Islet precursor cell (in vitro differentiated cells): ENCODE measurements at regions not wholly inside any gene's neighbourhood (a gene's known extent, or its start where the extent isn't known, plus 50 kb on each side); places are given as distances from the start of the nearest gene placed in this dataset.

ENCODE experiments used
- DNase-seq: peaks from one replicate; pipeline ENCODE4 v3.0.0-alpha.2; 2018

DNA sequence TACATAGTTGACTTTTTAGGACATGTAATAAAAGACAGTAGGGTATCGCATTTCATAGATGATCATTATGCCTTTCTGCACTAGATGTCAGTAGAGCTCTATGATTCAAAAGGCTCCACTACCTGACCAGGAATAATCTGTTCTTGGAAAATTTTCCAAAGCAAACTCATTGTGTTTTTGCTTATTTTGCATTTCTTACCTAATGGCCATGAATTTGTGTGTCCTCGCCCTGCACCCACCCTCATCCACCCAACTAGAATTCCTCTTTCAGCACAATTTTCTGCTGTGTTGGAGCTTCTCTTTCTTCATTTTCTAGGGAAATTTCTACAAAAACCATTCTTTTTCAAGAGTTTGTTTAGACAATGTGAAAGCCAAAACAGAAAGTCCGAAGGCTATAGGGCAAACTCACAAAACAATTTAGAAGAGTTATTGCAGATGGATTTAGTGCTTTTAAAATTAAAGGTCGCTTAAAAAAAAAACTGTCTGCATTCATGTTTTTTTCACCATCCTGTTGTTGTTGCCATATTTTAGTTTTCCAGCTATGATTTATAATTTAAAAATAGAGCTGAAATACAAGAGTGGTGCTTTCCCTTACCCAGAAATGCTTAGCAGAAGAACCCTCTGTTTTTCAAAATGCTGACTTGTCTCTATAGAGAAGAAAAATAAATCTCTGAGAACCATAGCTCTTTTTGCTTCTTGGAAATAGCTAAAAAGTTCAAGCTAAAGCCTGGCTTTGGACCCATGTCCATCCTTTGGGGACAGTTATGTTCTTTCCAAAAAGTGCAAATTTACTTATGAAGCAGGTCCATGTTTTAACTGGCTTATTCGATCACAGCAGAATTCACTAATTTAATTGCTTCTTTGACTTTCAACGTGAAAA, 183.7 kb downstream of the SPATA18 start:
- no peak for DNase-seq

GRCh38 chr4:52235552-52236201, 184.6 kb downstream of the SPATA18 start:
- no peak for DNase-seq

DNA sequence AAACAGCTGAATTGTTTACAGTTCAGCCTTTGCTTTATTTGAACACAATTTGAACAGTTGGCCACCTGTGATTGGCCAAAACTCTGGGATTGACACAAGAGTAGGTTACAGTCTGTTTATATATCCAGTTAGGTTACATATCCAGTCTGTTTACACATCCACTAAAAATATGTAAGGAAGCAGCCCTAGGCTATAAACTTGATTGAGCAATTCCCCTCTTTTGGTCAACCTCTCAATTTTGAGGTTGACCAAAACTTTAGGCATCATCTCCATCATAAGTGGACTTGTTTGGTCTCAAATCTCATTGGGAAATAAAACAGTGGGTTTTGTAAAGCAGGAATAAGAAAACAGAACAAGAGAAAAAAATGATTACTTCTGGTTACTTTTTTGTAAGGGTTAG, 190.8 kb downstream of the SPATA18 start:
- DNase-seq, result no peak

DNA sequence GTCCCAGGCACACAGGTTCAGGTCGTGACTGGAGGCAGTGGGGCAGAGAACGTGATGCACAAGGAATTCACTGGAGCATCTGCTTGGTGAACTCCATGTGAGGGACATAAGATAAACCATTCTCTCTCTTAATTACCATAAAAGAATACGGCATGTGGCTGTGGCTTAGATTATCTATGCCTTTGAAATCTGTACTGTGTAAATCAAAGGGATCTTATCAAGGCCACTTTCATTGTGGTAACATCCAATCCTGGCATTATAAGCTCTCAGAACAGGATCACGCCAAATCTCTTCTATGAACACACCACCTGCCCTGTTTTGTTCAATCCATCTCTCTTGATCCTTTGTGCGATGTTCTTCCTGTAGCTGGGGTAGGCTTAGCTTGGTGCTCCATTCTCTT, 192.3 kb downstream of the SPATA18 start:
- no peak for DNase-seq

DNA sequence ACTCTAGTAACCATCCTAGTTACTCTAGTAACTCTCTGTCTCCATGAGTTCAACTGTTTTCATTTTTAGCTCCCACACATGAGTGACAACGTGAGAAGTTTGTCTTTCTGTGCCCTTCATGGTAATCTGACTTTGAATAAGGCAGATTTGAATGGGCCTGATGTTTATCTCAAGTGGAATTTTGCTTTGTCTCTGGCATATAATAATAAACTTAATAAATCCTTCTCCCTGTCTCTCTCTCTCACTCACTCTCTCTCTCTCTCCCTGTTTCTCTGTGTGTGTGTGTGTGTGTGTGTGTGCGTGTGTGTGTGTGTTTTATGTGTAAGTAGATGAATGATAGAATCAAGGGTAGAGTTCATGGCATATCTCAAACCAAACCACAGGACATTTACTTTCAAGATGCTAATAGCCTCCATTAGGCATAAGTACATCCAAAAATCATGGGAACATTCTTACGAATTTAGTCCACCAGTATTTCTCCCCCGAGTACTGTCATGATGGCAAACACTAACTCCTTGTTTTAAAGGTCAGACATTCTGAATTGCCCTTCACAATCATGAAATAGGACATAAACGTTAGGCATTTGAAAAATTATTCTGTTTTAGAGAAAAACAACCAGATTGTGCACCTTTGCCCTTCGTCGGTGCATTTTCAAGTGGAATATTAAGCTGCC, 193.1 kb downstream of the SPATA18 start:
- no peak for DNase-seq

- DNase-seq, result no peak
Measured at GRCh38 chr4:52244848-52245247, 193.7 kb downstream of the SPATA18 start.

DNA sequence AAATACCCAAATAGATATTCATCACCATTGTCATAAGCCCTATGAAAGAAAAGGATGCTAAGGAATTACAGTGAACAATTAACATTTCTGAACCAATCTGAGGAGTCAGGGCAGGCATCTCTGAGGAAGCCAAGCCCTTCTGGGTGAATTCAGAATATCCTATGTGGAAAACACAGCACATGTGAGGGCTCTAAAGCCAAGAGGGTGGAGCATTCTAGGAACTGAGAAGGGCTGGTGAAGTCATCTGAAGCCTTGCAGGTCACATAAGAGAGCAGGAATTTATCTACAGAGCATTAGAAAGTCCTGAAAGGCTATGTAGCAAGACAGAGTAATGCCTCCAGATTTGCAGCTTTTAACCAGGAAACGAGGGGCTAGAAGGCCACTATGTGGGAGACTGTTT, 195.7 kb downstream of the SPATA18 start:
- DNase-seq, result no peak

DNA sequence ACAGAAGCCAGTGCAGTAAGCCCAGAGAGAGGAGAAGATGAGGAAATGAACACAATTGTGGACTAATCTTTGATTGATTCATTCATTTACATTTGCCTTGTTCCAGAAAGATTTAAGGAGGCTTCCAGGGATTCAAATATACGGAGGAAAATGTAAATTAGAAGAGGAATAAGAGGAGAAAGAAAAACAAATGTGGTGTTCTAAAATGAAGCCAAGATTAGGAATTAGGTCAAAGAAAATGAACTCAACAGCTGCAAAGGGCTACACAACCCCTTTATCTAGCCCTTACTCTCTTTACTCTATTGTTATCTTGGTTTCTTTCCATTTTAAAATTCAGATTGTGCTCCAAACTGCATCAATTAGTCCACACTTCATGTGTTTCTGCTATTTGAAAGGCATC, 196.8 kb downstream of the SPATA18 start:
- no peak for DNase-seq

DNA sequence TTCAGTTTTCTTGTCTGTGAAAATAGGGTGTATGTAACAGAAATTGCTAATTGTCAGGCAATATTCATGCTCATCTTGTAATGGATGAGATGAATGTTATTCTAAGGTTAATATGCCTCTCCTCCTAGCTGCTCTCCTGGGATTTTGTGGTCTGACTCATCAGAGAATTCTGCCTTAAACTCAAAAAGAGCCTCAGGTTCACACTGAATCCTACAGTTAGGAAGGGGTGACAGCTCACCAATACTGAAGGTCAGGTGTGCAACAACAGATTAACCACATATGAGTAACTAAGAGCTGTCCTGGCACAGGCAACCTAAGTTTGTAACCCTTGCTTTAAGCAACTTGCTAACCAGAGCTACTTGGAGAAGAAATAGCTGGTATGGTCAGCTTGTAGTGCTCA, 197.7 kb downstream of the SPATA18 start:
- no peak for DNase-seq

DNA sequence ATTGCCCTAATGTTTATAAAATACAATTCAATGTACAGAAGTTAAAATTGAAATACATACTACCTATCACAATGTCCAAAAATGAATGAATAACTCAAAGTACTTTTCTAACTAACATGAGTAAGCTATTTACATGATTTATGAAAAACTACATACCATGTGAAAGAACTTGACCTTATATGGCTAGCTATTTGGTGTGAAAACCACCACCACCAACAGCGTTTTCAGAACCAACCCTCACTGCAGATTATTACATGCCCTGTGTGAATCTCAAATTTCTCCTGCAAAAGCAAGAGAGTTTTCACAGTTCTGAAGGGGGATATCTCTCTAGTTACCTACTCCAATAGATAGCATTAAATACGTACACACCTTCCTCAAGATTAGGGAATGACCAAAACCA, 198.5 kb downstream of the SPATA18 start:
- no peak for DNase-seq

- DNase-seq, result no peak
Measured at GRCh38 chr4:52250154-52250553, 199.1 kb downstream of the SPATA18 start.

DNA sequence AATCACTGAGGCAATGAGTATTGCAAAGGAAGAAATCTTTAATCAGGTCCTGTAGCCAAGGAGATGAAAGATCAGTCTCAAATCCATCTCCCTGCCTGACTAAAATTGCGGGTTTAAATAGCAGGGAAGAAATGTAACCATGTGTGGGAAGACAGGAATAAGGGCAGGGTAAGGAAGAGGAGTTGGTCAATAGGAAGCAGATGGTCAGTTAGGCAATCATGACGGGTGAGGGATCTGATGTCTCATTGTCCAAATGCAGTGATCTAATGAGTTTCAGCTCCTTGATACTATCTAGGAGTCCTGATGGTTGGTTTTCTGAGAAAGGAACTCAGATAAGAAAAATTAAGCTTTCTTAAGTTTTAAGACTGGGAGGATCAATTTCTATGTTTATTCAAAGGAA, 200.8 kb downstream of the SPATA18 start:
- no peak for DNase-seq

DNA sequence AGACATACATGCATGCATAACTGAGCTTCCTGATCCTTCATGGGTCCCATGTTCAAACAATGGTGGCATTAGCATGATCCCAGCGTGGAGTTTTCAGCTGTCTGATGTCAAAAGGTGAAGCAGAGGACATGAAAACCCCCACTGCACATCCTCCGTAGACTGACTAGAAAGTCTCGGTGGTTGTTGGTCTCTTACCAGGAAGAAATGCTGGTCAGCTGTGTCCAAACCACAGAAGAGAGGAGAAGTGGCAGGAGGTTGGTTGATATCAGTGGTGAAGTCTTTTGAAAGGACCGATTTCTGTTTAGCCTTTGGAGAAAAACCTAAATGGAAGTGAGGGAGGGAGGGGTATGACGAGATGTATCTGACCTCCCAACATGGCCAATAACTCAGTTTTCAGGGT, 201.9 kb downstream of the SPATA18 start:
- DNase-seq, result no peak

DNA sequence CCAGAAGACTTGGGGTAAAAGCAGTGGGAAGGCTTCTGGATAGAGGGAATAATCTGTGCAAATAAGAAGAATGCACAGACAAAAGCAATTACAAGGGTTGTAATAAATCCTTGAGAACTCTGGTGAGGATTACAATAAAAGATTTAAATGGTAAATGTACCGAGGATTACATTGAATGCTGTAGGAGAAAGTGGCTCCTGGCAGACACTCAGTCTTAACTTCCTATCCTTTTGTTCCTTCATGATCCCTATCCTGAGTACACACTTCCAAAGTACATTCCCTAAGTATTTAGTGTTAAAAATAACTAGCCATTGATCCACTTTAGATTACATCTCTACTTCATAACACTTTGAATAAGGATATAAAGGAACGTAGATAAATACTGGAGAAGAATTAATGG, 205.4 kb downstream of the SPATA18 start:
- DNase-seq, result no peak

DNA sequence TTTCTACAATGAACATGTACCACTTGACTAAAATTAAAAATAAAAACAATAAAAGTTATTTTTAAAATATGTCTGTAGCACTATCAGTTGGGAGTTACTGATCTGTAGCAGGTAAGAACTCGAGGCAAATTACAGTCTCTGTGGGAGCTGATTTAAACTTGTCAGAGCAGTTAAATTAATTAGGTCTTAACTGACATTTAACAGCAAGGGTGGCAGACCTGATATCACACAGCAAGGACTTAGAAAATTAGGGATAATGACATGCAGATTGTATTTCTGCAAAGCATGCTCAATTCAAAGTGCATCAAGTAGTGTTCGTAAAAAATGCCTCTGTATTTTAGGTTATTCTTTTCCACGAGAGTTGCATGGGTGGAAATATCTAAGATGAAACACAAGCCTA, 208.9 kb downstream of the SPATA18 start:
- DNase-seq, result no peak

- no peak for DNase-seq
Measured at GRCh38 chr4:52260514-52261210, 209.6 kb downstream of the SPATA18 start.

- DNase-seq, result no peak
Measured at GRCh38 chr4:52263607-52264006, 212.5 kb downstream of the SPATA18 start.

DNA sequence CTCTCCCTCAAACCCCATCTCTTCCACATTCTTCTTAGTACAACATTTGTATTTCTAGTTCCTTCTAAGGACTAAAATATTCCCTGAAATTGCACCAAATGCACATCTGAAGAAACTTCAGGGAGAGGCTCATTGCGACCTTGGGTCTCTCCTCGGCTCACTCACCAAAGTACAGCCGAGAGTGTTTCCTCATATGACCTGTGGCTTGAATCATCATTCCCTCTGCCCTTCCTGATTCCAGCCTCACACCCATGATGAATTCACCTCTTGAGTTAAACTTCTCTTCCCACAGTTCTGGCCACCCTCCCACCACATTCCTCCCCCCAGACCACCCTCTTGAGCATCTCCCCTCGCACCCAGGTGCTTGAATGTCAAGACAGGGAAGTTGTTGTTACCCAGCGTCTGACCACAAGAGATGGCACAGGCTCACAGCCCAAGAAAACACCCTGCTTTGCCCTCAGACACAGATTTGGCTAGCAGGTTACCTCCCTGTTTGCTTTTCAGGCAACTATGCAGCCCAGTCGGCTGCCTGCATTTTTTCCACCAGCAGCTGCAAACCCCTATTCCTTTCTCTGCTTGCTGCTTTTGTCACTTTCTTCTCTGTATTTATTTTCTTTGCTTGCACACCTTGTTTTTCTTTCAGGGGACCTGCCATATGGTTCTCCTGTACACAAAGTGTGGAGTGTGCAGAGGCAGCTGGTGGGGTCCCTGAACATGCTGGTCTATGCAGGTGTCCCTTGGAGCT, 214.8 kb downstream of the SPATA18 start:
- DNase-seq, result no peak

DNA sequence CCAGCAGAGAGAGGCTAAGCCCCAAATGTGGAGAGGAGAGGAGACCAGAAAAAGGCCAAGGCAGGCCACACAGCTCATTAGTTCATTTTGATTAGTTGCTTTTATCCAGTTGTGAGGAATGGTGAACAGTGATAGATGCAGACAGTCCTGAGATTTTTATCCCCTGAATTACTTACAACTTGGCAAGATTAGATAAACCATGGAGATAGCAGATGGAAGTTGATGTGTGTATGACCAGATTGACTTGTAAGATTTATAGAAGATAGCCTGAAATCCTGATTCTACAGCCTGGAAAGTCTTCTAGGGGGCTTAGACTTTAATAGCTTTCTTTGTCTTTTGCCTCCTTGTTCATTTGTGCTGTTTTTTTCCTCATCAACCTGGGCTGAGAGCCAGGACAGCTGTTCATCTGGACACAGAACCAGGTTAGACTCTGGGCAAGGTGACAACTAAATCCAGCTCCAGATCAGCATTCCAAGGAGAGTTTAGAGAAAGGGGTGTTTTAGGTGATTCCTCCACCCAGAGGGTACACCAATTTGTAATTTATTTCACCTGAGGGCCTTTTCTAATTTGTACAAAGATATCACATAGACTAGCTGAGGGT, 215.5 kb downstream of the SPATA18 start:
- DNase-seq, result no peak

- DNase-seq, result no peak
Measured at GRCh38 chr4:52269761-52270160, 218.7 kb downstream of the SPATA18 start.

DNA sequence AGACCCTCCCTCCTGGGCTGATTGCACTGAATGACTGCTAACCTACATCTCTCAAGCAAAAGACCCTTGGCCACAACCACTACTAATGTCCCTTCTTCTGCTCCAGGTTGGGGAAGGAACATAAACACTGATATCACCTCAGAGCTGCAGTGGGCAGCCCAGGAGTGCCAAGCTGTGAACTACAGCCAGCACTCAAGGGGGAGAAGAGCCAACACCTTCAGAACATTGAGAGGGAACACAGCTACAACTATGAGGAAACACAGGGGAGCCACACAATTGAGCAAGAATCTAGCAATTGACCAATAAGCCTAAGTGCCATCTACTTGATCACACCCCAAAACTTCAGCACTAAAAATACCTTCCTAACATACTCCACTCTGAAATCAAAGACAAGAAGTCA, 222.8 kb downstream of the SPATA18 start:
- DNase-seq, result no peak

DNA sequence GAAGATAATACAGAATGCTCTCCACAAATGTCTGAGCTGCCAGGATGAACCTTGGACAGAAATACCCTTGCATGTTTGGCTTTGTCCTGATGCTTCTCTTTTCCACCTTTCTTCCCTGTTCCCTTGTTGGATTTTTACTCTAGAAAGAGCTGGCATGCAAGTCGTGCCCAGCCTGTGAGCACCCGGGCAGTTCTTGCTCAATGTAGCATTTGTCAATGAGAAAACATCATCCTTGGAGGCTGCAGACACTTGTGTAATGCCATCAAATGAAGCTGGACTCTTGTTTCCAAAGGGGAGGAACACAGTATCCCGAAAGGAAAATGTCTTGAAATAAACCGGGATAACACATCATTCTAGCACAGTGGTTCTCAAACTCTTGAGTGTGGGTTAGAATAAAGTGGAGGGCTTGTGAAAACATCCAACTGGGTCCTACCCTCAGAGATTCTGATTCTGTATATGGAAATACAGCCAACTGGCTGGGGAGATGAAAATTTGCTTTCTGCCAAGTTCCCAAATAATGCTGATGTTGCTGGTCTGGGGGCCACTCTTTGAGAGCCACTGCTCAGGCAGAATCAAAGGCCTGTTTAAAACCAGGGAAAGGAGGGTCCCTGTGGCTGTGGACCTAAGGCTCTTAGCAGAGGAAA, 237.2 kb downstream of the SPATA18 start:
- no peak for DNase-seq
